Inferior parietal cortex (tissue), 1 donor: ENCODE measurements at regions not wholly inside any gene's neighbourhood (a gene's known extent, or its start where the extent isn't known, plus 50 kb on each side); places are given as distances from the start of the nearest gene placed in this dataset.
A peak's percentile ranks its signal among the peaks of the same experiment; 100 is the strongest.
"Not testable (repeated sequence)": the region's sequence is repeated elsewhere in the genome, so short reads cannot be mapped to it uniquely, and the experiment has no call there.

Experiments
- DNase-seq: peaks from one replicate; pipeline ENCODE4 v3.0.0-alpha.2; 2016; ENCODE audit errors: extremely low spot score

- DNase-seq = no peak
Measured at GRCh38 chr5:153939101-153939500, 99.6 kb downstream of the FAM114A2 start.

GRCh38 chr5:153938191-153938842 lies 100.4 kb downstream of the FAM114A2 start:
- DNase-seq = no peak

- DNase-seq = no peak
Measured at GRCh38 chr5:153937661-153938060, 101.0 kb downstream of the FAM114A2 start.

- not testable (repeated sequence) for DNase-seq
Measured at GRCh38 chr5:153935151-153935550, 103.6 kb downstream of the FAM114A2 start.

GRCh38 chr5:153926201-153926600 lies 112.5 kb downstream of the FAM114A2 start:
- DNase-seq = no peak

GRCh38 chr5:153919161-153919560 lies 119.5 kb downstream of the FAM114A2 start:
- DNase-seq = no peak

- DNase-seq = no peak
Measured at GRCh38 chr5:153907170-153907775, 131.4 kb downstream of the FAM114A2 start.

GRCh38 chr5:153905219-153905618 lies 133.5 kb downstream of the FAM114A2 start:
- DNase-seq = no peak

- DNase-seq = no peak
Measured at GRCh38 chr5:153903321-153903720, 135.4 kb downstream of the FAM114A2 start.

GRCh38 chr5:153902016-153902415 lies 136.7 kb downstream of the FAM114A2 start:
- DNase-seq = no peak

GRCh38 chr5:153901449-153901848 lies 137.3 kb downstream of the FAM114A2 start:
- no peak for DNase-seq

GRCh38 chr5:153900703-153901395 lies 137.9 kb downstream of the FAM114A2 start:
- no peak for DNase-seq

GRCh38 chr5:153899746-153900145 lies 139.0 kb downstream of the FAM114A2 start:
- no peak for DNase-seq

GRCh38 chr5:153896701-153897100 lies 142.0 kb downstream of the FAM114A2 start:
- no peak for DNase-seq

- DNase-seq = no peak
Measured at GRCh38 chr5:153896117-153896516, 142.6 kb downstream of the FAM114A2 start.

GRCh38 chr5:153895266-153895665 lies 143.4 kb downstream of the FAM114A2 start:
- no peak for DNase-seq

GRCh38 chr5:153893817-153894216 lies 144.9 kb downstream of the FAM114A2 start:
- no peak for DNase-seq

- DNase-seq = no peak
Measured at GRCh38 chr5:153891394-153891793, 147.3 kb downstream of the FAM114A2 start.

- DNase-seq = no peak
Measured at GRCh38 chr5:153888781-153889180, 149.9 kb downstream of the FAM114A2 start.

GRCh38 chr5:153885141-153885540 lies 153.6 kb downstream of the FAM114A2 start:
- peak; percentile 8 for DNase-seq

GRCh38 chr5:153884612-153884957 lies 154.1 kb downstream of the FAM114A2 start:
- no peak for DNase-seq

GRCh38 chr5:153883854-153884611 lies 154.7 kb downstream of the FAM114A2 start:
- DNase-seq = no peak
